Stomach (tissue), 8 donors: ENCODE measurements at regions not wholly inside any gene's neighbourhood (a gene's known extent, or its start where the extent isn't known, plus 50 kb on each side); places are given as distances from the start of the nearest gene placed in this dataset.

Source experiments
- DNase-seq, 2 donors: peaks; one replicate each; pipeline versions ENCODE4 v3.0.0 to v3.0.0-alpha.2; 2013 to 2019
- H3K27ac ChIP-seq, 5 donors: fragments of 200-600 bp in 4 of 5; sonication (generic) in 4 of 5; one replicate each; pipeline ENCODE4 v1.5.1; 2013 to 2019; ENCODE audit warnings: mild to moderate bottlenecking in 1 of 5, moderate library complexity in 1 of 5
- H3K27me3 ChIP-seq, 3 donors: fragments of 200-600 bp; sonication (generic); one replicate each; pipeline ENCODE4 v1.5.1; 2017 to 2019; ENCODE audit warnings: mixed run types in 1 of 3
- H3K36me3 ChIP-seq, 4 donors: fragments of 200-600 bp; sonication (generic); 1 replicate in 3 of 4; 2 replicates in 1 of 4; pipeline ENCODE4 v1.5.1; 2016 to 2019
- H3K4me1 ChIP-seq, 4 donors: fragments of 200-600 bp; sonication (generic); one replicate each; pipeline ENCODE4 v1.5.1; 2016 to 2019
- H3K4me3 ChIP-seq, 4 donors: fragments of 200-600 bp; sonication (generic) in 3 of 4; one replicate each; pipeline ENCODE4 v1.5.1; 2016 to 2019; ENCODE audit warnings: mild to moderate bottlenecking in 1 of 4
- H3K9me3 ChIP-seq, 4 donors: fragments of 200-600 bp; sonication (generic); one replicate each; pipeline ENCODE4 v1.5.1; 2016 to 2019
- EP300 ChIP-seq: sonication (generic); formaldehyde crosslinking; IDR thresholded peaks from one replicate; pipeline ENCODE4 v1.6.1; 2017; ENCODE audit warnings: antibody characterized with exemption
- POLR2A ChIP-seq, 4 donors: fragments of 450-650 bp; IDR thresholded peaks; one replicate each; pipeline ENCODE4 v1.6.1; 2016; ENCODE audit warnings: antibody characterized with exemption in 4 of 4, control low read depth in 2 of 4, mild to moderate bottlenecking in 1 of 4, moderate library complexity in 1 of 4
- POLR2AphosphoS5 ChIP-seq, 3 donors: sonication (generic); formaldehyde crosslinking; IDR thresholded peaks; one replicate each; pipeline ENCODE4 v1.6.1; 2016; ENCODE audit warnings: antibody characterized with exemption in 3 of 3
- WGBS, 5 donors: extraction: QIAGEN DNeasy Blood & Tissue Kit in 3 of 5; methylation state at CpG; one replicate each; pipeline versions ENCODE4 v1.1.5 to v1.1.7; 2013 to 2018; 5-methylcytosine and 5-hydroxymethylcytosine counted together
- intact Hi-C: fragments of 100-400 bp; cut with DNase I; formaldehyde crosslinking; loops from one replicate; pipeline ENCODE4 v1.15.1; 2023; ENCODE audit warnings: low total_unique reads
- TF ChIP-seq, protein P1 (sequence below), 7 experiments: fragments of 450-650 bp in 4 of 7; fragments of 200-600 bp in 3 of 7; sonication (generic) in 3 of 7; IDR thresholded peaks; one replicate each; pipeline ENCODE4 v1.5.1; 2016 to 2019; ENCODE audit warnings: antibody characterized with exemption in 7 of 7, control low read depth in 2 of 7, mild to moderate bottlenecking in 1 of 7
- donor health status: healthy with polysubstance abuse.
- donor health status: Bipolar disorder and iron deficiency.
- donor health status: healthy.

- 79 to 87% (median 83%) methylated on average over 10 of the region's 10 CpGs for WGBS, 5 donors
- intact Hi-C loops, result no loop called here
- Histone ChIP-seq H3K9me3 (peaks cover 0 to 11% (median 3%) of the 10 kb centered on the region in 4 donors), H3K4me1 (peaks cover 0 to 6% (median 0%) of the 10 kb centered on the region in 4 donors), H3K4me3 (no peak overlapping the region), H3K27ac (no peak overlapping the region), H3K36me3 (no peaks in the 10 kb centered on the region), H3K27me3 (peaks cover 0 to 24% (median 0%) of the 10 kb centered on the region in 3 donors)
- TF ChIP-seq, protein P1, sequence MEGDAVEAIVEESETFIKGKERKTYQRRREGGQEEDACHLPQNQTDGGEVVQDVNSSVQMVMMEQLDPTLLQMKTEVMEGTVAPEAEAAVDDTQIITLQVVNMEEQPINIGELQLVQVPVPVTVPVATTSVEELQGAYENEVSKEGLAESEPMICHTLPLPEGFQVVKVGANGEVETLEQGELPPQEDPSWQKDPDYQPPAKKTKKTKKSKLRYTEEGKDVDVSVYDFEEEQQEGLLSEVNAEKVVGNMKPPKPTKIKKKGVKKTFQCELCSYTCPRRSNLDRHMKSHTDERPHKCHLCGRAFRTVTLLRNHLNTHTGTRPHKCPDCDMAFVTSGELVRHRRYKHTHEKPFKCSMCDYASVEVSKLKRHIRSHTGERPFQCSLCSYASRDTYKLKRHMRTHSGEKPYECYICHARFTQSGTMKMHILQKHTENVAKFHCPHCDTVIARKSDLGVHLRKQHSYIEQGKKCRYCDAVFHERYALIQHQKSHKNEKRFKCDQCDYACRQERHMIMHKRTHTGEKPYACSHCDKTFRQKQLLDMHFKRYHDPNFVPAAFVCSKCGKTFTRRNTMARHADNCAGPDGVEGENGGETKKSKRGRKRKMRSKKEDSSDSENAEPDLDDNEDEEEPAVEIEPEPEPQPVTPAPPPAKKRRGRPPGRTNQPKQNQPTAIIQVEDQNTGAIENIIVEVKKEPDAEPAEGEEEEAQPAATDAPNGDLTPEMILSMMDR (IDR thresholded peaks at IDR 0.05), result no peak
- no peak for TF ChIP-seq POLR2AphosphoS5 (IDR thresholded peaks at IDR 0.05)
- no peak for TF ChIP-seq EP300
- no peak for TF ChIP-seq POLR2A (IDR thresholded peaks at IDR 0.05)
- DNase-seq, result no peak
Observed at GRCh38 chr1:25094995-25095394, 137.3 kb downstream of the SYF2 start.

DNA sequence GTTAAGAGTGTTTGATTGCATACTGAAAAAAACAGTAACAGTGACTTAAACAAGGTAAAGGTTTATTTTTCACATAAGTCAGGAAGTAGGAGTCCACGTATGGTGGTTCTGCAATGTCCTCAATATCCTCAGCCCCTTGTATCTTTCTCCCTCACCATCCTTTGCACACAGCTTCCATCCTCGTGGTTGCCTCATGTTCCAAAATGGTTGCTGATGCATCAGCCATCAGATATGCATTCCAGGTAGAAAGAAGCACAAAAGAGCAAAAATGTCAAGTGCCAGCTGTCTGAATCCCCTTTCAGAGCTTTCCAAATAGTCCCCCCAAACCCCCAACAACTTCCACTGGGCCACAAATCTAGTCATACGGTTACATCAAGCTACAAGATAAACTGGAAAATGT lies 138.1 kb downstream of the SYF2 start:
- WGBS, 5 donors, result 83 to 92% (median 90%) methylated on average over 3 of the region's 3 CpGs
- no peaks in the 10 kb centered on the region for H3K36me3 ChIP-seq
- TF ChIP-seq POLR2AphosphoS5 (IDR thresholded peaks at IDR 0.05) (no peak), POLR2A (IDR thresholded peaks at IDR 0.05) (no peak), EP300 (no peak)
- TF ChIP-seq, protein P1 (IDR thresholded peaks at IDR 0.05), result no peak
- intact Hi-C loops, result no loop called here
- H3K4me1 ChIP-seq, result peaks cover 0 to 2% (median 0%) of the 10 kb centered on the region in 4 donors
- no peak overlapping the region for H3K27ac ChIP-seq
- H3K27me3 ChIP-seq, result peaks cover 0 to 32% (median 0%) of the 10 kb centered on the region in 3 donors
- H3K4me3 ChIP-seq, result no peak overlapping the region
- peaks cover 0 to 11% (median 3%) of the 10 kb centered on the region in 4 donors for H3K9me3 ChIP-seq
- no peak for DNase-seq

- Histone ChIP-seq H3K36me3 (no peaks in the 10 kb centered on the region), H3K4me3 (no peak overlapping the region), H3K9me3 (peaks cover 0 to 11% (median 2%) of the 10 kb centered on the region in 4 donors), H3K27ac (no peak overlapping the region), H3K4me1 (no peaks in the 10 kb centered on the region), H3K27me3 (peaks cover 0 to 44% (median 7%) of the 10 kb centered on the region in 3 donors)
- intact Hi-C loops, result no loop called here
- no peak for DNase-seq
- WGBS, 5 donors, result 65 to 84% (median 81%) methylated on average over 4 of the region's 4 CpGs
- TF ChIP-seq POLR2AphosphoS5 (IDR thresholded peaks at IDR 0.05) (no peak), EP300 (no peak)
Observed at GRCh38 chr1:25091658-25092057, 140.6 kb downstream of the SYF2 start.

DNA sequence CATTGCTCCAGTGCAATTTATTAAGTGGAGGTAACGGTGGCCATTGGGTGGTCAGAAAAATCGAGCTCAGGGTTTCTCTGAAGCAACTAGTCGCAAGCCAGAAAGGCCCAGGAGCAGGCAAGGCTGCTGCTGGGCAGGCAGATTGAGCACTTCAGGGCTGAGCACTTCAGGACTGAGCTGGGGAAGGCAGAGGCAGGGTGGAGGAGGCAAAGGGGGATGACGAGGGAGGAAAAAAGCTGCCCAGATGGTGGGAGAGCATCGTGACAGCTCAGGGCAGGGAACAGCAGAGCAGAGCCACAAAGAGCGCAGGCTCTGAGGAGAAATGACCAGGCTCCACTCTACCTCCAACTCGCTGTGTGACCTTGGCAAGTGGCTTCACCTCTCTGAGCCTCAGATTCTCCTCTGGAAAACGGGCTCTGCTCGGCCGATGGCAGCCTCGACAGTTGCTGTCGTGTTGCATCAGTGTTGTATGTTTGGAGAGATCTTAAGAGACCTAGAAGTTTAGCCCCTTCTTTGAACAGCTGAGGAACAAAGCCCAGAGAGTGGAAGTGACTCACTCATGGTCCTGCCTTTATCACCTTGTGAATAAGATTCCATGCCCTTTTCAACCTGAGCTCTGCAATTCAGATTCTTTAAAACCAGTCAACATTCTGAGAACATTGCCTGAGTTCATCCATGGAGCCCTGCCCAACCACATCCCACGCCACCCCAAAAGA lies 141.4 kb downstream of the SYF2 start:
- 77 to 86% (median 83%) methylated on average over 13 of the region's 13 CpGs for WGBS, 5 donors
- Histone ChIP-seq H3K27me3 (peaks cover 0 to 46% (median 7%) of the 10 kb centered on the region in 3 donors), H3K27ac (no peak overlapping the region), H3K9me3 (peaks cover 0 to 3% (median 0%) of the 10 kb centered on the region in 4 donors), H3K4me1 (no peaks in the 10 kb centered on the region), H3K36me3 (no peaks in the 10 kb centered on the region), H3K4me3 (no peak overlapping the region)
- intact Hi-C loops, result no loop called here
- DNase-seq, result no peak
- no peak for TF ChIP-seq POLR2AphosphoS5 (IDR thresholded peaks at IDR 0.05)
- no peak for TF ChIP-seq POLR2A (IDR thresholded peaks at IDR 0.05)
- TF ChIP-seq, protein P1 (IDR thresholded peaks at IDR 0.05), result no peak
- TF ChIP-seq EP300, result no peak

DNA sequence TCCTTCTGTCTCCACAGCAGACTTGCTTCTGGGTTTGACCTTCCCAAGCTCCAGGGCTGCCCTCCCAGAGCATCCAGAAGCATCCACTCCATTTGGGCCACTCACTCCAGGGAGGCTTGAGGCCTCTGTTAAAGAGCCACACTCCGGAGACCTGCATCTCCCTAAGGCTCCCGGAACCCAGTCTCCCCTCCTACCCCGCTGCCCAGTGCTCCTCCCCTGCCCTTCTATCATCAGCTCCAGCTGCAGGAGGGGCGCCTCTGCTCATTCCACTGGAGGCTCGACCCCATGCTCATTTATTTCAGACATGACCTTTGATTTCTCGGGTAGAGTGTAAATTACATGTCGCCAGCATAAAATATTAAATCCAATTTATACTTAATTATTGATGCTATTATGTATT lies 142.5 kb downstream of the SYF2 start:
- WGBS, 5 donors, result 66 to 75% (median 75%) methylated on average over 7 of the region's 7 CpGs

More for the DNA sequence above, 142.5 kb downstream of the SYF2 start:
- Histone ChIP-seq H3K27me3 (peaks cover 0 to 46% (median 7%) of the 10 kb centered on the region in 3 donors), H3K9me3 (no peaks in the 10 kb centered on the region), H3K36me3 (no peaks in the 10 kb centered on the region), H3K4me1 (no peaks in the 10 kb centered on the region), H3K27ac (no peak overlapping the region), H3K4me3 (no peak overlapping the region)
- no peak for DNase-seq
- intact Hi-C loops, result no loop called here
- no peak for TF ChIP-seq POLR2AphosphoS5 (IDR thresholded peaks at IDR 0.05)
- TF ChIP-seq POLR2A (IDR thresholded peaks at IDR 0.05), result no peak
- no peak for TF ChIP-seq EP300
- TF ChIP-seq, protein P1 (IDR thresholded peaks at IDR 0.05), result no peak
